ENCODE measurements at regions not wholly inside any gene's neighbourhood (a gene's known extent, or its start where the extent isn't known, plus 50 kb on each side); places are given as distances from the start of the nearest gene placed in this dataset.

DNA sequence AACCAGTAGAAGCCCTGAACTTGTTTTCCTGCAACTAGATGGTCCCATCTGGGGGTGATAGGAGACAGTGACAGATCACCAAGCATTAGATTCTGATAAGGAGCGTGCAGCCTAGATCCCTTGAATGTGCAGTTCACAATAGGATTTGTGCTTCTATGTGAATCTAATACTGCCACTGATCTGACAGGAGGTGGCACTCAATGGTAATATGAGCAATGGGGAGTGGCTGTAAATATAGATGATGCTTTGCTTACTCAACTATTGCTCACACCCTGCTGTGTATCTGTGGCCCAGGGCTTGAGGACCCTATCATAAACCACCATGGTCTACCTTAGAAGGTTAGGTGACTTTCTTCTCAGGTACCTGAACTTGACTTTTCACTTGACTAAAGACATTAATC, 417.1 kb upstream of the ARHGEF26 start:
- ATAC-seq (ENCODE audit: insufficient read depth, low FRiP score): no peak
- no peak overlapping the region for H3K4me3 ChIP-seq
- WGBS, 2 donors: 35 to 100% methylated on average over 1 of the region's 1 CpG
- TF ChIP-seq, protein P1, sequence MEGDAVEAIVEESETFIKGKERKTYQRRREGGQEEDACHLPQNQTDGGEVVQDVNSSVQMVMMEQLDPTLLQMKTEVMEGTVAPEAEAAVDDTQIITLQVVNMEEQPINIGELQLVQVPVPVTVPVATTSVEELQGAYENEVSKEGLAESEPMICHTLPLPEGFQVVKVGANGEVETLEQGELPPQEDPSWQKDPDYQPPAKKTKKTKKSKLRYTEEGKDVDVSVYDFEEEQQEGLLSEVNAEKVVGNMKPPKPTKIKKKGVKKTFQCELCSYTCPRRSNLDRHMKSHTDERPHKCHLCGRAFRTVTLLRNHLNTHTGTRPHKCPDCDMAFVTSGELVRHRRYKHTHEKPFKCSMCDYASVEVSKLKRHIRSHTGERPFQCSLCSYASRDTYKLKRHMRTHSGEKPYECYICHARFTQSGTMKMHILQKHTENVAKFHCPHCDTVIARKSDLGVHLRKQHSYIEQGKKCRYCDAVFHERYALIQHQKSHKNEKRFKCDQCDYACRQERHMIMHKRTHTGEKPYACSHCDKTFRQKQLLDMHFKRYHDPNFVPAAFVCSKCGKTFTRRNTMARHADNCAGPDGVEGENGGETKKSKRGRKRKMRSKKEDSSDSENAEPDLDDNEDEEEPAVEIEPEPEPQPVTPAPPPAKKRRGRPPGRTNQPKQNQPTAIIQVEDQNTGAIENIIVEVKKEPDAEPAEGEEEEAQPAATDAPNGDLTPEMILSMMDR (IDR thresholded peaks at IDR 0.05; ENCODE audit: control extremely low read depth, extremely low read depth): no peak
- H3K9me3 ChIP-seq (ENCODE audit: control insufficient read depth in 4 of 4, insufficient read depth in 3 of 4, low read length in 3 of 4): no peaks in the 10 kb centered on the region
- no peaks in the 10 kb centered on the region for H3K4me1 ChIP-seq (ENCODE audit: control insufficient read depth in 5 of 5, insufficient read depth in 5 of 5, low read length in 5 of 5)
- H3K9ac ChIP-seq (ENCODE audit: insufficient read depth in 1 of 2, low read length in 2 of 2): no peak overlapping the region
- H3K27me3 ChIP-seq (ENCODE audit: control insufficient read depth in 3 of 3, insufficient read depth in 3 of 3, low read length in 2 of 3): no peaks in the 10 kb centered on the region
- no peak overlapping the region for H3K27ac ChIP-seq (ENCODE audit: low read depth in 1 of 2, low read length in 1 of 2)
- H3K36me3 ChIP-seq (ENCODE audit: control insufficient read depth in 4 of 4, insufficient read depth in 4 of 4, low read length in 4 of 4): no peaks in the 10 kb centered on the region
- DNase-seq: no peak

DNA sequence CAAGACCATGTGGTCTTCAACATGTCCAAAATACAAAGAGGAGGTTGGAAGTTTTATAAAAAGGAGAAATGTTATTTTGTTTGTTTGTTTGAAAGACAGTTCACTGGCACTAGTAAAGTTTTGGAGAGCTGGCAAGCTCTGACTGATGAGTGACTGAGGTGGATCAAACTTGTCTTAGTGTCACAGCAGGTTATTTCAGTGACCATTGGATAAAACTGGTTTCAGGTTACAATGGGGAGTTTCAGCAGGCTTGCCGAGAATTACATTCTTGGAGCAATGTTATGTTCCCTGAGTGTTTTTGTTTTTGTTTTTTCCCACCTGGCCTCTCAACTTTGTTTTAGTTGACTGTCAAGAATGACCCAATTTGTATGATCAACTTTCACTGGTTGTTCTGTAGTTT, 414.5 kb upstream of the ARHGEF26 start:
- DNase-seq (no peak), ATAC-seq (ENCODE audit: insufficient read depth, low FRiP score) (no peak)
- H3K4me1 ChIP-seq (ENCODE audit: control insufficient read depth in 5 of 5, insufficient read depth in 5 of 5, low read length in 5 of 5): no peaks in the 10 kb centered on the region
- H3K27me3 ChIP-seq (ENCODE audit: control insufficient read depth in 3 of 3, insufficient read depth in 3 of 3, low read length in 2 of 3): no peaks in the 10 kb centered on the region
- H3K4me3 ChIP-seq: no peak overlapping the region
- WGBS, 2 donors: 66 to 68% methylated on average over 1 of the region's 1 CpG
- TF ChIP-seq, protein P1 (IDR thresholded peaks at IDR 0.05; ENCODE audit: control extremely low read depth, extremely low read depth): no peak
- peaks cover 0 to 3% (median 1%) of the 10 kb centered on the region in 4 donors for H3K9me3 ChIP-seq (ENCODE audit: control insufficient read depth in 4 of 4, insufficient read depth in 3 of 4, low read length in 3 of 4)
- H3K9ac ChIP-seq (ENCODE audit: insufficient read depth in 1 of 2, low read length in 2 of 2): no peak overlapping the region
- H3K36me3 ChIP-seq (ENCODE audit: control insufficient read depth in 4 of 4, insufficient read depth in 4 of 4, low read length in 4 of 4): no peaks in the 10 kb centered on the region
- no peak overlapping the region for H3K27ac ChIP-seq (ENCODE audit: low read depth in 1 of 2, low read length in 1 of 2)

DNA sequence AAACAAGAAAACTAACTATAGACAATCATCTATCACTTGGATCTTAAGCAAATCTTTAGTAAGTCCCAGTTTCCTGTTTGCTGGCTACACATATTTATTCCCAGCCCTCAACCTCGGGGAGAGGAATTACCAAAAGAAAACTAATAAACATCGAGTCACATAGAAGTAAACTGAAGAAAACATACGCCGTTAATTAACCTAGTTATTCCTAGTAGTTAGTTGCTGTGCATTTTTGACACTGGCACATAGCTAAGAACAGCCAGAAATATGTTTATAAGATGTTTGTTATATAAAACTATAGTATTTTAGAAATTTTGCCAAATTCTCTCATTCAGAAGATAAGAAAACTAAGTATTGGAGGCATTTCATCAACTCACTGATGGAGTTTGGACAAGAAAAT, 407.2 kb upstream of the ARHGEF26 start:
- H3K9me3 ChIP-seq (ENCODE audit: control insufficient read depth in 4 of 4, insufficient read depth in 3 of 4, low read length in 3 of 4): peaks cover 0 to 3% (median 1%) of the 10 kb centered on the region in 4 donors
- no peak overlapping the region for H3K27ac ChIP-seq (ENCODE audit: low read depth in 1 of 2, low read length in 1 of 2)
- H3K4me1 ChIP-seq (ENCODE audit: control insufficient read depth in 5 of 5, insufficient read depth in 5 of 5, low read length in 5 of 5): peaks cover 0 to 14% (median 0%) of the 10 kb centered on the region in 5 donors
- DNase-seq (peak; percentile 16 to 83 (median 76)), ATAC-seq (ENCODE audit: insufficient read depth, low FRiP score) (no peak)
- WGBS, 2 donors: 70 to 73% methylated on average over 4 of the region's 4 CpGs
- TF ChIP-seq, protein P1 (IDR thresholded peaks at IDR 0.05; ENCODE audit: control extremely low read depth, extremely low read depth): no peak
- no peaks in the 10 kb centered on the region for H3K36me3 ChIP-seq (ENCODE audit: control insufficient read depth in 4 of 4, insufficient read depth in 4 of 4, low read length in 4 of 4)
- H3K9ac ChIP-seq (ENCODE audit: insufficient read depth in 1 of 2, low read length in 2 of 2): no peak overlapping the region
- H3K27me3 ChIP-seq (ENCODE audit: control insufficient read depth in 3 of 3, insufficient read depth in 3 of 3, low read length in 2 of 3): no peaks in the 10 kb centered on the region
- no peak overlapping the region for H3K4me3 ChIP-seq

All from lung (tissue), 11 donors.